ENCODE measurements at regions not wholly inside any gene's neighbourhood (a gene's known extent, or its start where the extent isn't known, plus 50 kb on each side); places are given as distances from the start of the nearest gene placed in this dataset.
A peak's percentile ranks its signal among the peaks of the same experiment; 100 is the strongest.
"Not testable (repeated sequence)": the region's sequence is repeated elsewhere in the genome, so short reads cannot be mapped to it uniquely, and the experiment has no call there.

- no peak for DNase-seq (ENCODE audit: low read depth)
Observed at GRCh38 chr5:171542525-171543140, 123.2 kb downstream of the FGF18 start.

GRCh38 chr5:171543148-171543815 lies 123.8 kb downstream of the FGF18 start:
- no peak for DNase-seq (ENCODE audit: low read depth)

- no peak for DNase-seq (ENCODE audit: low read depth)
Observed at GRCh38 chr5:171544913-171545765, 125.7 kb downstream of the FGF18 start.

GRCh38 chr5:171549274-171549673 lies 129.8 kb downstream of the FGF18 start:
- no peak for DNase-seq (ENCODE audit: low read depth)

GRCh38 chr5:171553817-171554216 lies 134.4 kb downstream of the FGF18 start:
- not testable (repeated sequence) for DNase-seq (ENCODE audit: low read depth)

GRCh38 chr5:171555160-171555559 lies 135.7 kb downstream of the FGF18 start:
- DNase-seq (ENCODE audit: low read depth), result no peak

- DNase-seq (ENCODE audit: low read depth), result peak; percentile 45
Observed at GRCh38 chr5:171562822-171563221, 143.4 kb downstream of the FGF18 start.

- DNase-seq (ENCODE audit: low read depth), result no peak
Observed at GRCh38 chr5:171568389-171568788, 148.9 kb downstream of the FGF18 start.

GRCh38 chr5:171569065-171569712 lies 149.7 kb downstream of the FGF18 start:
- peak; percentile 15 for DNase-seq (ENCODE audit: low read depth)

- DNase-seq (ENCODE audit: low read depth), result no peak
Observed at GRCh38 chr5:171570244-171570825, 150.9 kb downstream of the FGF18 start.

- peak; percentile 76 for DNase-seq (ENCODE audit: low read depth)
Observed at GRCh38 chr5:171571663-171572062, 152.2 kb downstream of the FGF18 start.

GRCh38 chr5:171573021-171573420 lies 153.6 kb downstream of the FGF18 start:
- DNase-seq (ENCODE audit: low read depth), result no peak

GRCh38 chr5:171573451-171574225 lies 154.2 kb downstream of the FGF18 start:
- DNase-seq (ENCODE audit: low read depth), result no peak

GRCh38 chr5:171574376-171574775 lies 154.9 kb downstream of the FGF18 start:
- no peak for DNase-seq (ENCODE audit: low read depth)

GRCh38 chr5:171575386-171575785 lies 155.9 kb downstream of the FGF18 start:
- DNase-seq (ENCODE audit: low read depth), result no peak

GRCh38 chr5:171575808-171576207 lies 156.4 kb downstream of the FGF18 start:
- DNase-seq (ENCODE audit: low read depth), result no peak

GRCh38 chr5:171577042-171577758 lies 157.8 kb downstream of the FGF18 start:
- no peak for DNase-seq (ENCODE audit: low read depth)

- no peak for DNase-seq (ENCODE audit: low read depth)
Observed at GRCh38 chr5:171578049-171578828, 158.8 kb downstream of the FGF18 start.

- no peak for DNase-seq (ENCODE audit: low read depth)
Observed at GRCh38 chr5:171578829-171579491, 159.5 kb downstream of the FGF18 start.

Data from iris pigment epithelial cell (primary cell).